Subcutaneous abdominal adipose tissue (tissue), 5 donors: ENCODE measurements at regions not wholly inside any gene's neighbourhood (a gene's known extent, or its start where the extent isn't known, plus 50 kb on each side); places are given as distances from the start of the nearest gene placed in this dataset.
"Not testable (repeated sequence)": the region's sequence is repeated elsewhere in the genome, so short reads cannot be mapped to it uniquely, and the experiment has no call there.

Source experiments
- H3K27ac ChIP-seq: one replicate; pipeline ENCODE4 v1.7.0; 2013; ENCODE audit warnings: low read depth, mild to moderate bottlenecking, inconsistent platforms, low read length, moderate library complexity
- H3K27me3 ChIP-seq, 5 donors: one replicate each; pipeline ENCODE4 v1.7.0; 2013; ENCODE audit warnings: low read length in 5 of 5, inconsistent platforms in 1 of 5; ENCODE audit not compliant: control insufficient read depth in 5 of 5, insufficient read depth in 4 of 5
- H3K36me3 ChIP-seq, 5 donors: one replicate each; pipeline ENCODE4 v1.7.0; 2013; ENCODE audit warnings: low read length in 5 of 5; ENCODE audit not compliant: control insufficient read depth in 5 of 5, insufficient read depth in 5 of 5
- H3K4me1 ChIP-seq, 5 donors: one replicate each; pipeline ENCODE4 v1.7.0; 2013; ENCODE audit warnings: low read length in 5 of 5, mild to moderate bottlenecking in 3 of 5, moderate library complexity in 1 of 5; ENCODE audit not compliant: control insufficient read depth in 5 of 5, insufficient read depth in 5 of 5
- H3K4me3 ChIP-seq, 5 donors: one replicate each; pipeline ENCODE4 v1.7.0; 2013; ENCODE audit warnings: low read length in 5 of 5, low read depth in 1 of 5
- H3K9ac ChIP-seq, 5 donors: one replicate each; pipeline ENCODE4 v1.7.0; 2013; ENCODE audit warnings: low read length in 5 of 5, mild to moderate bottlenecking in 4 of 5, moderate library complexity in 3 of 5
- H3K9me3 ChIP-seq, 5 donors: one replicate each; pipeline ENCODE4 v1.7.0; 2013; ENCODE audit warnings: low read length in 5 of 5; ENCODE audit not compliant: control insufficient read depth in 5 of 5
- donor health status: healthy.
- donor health status: healthy.
- donor health status: healthy.
- donor health status: healthy.
- donor health status: healthy.

- Histone ChIP-seq H3K27ac (no peak overlapping the region), H3K4me1 (no peaks in the 10 kb centered on the region), H3K9ac (no peak overlapping the region), H3K9me3 (no peaks in the 10 kb centered on the region), H3K36me3 (no peaks in the 10 kb centered on the region), H3K27me3 (peaks cover 0 to 7% (median 3%) of the 10 kb centered on the region in 5 donors), H3K4me3 (no peak overlapping the region)
Measured at GRCh38 chr13:111587249-111587648, 266.8 kb downstream of the TEX29 start.

- no peaks in the 10 kb centered on the region for H3K36me3 ChIP-seq
- no peaks in the 10 kb centered on the region for H3K4me1 ChIP-seq
- no peak overlapping the region for H3K9ac ChIP-seq
- H3K27me3 ChIP-seq, result peaks cover 0 to 3% (median 2%) of the 10 kb centered on the region in 5 donors
- no peaks in the 10 kb centered on the region for H3K9me3 ChIP-seq
- no peak overlapping the region for H3K4me3 ChIP-seq
- H3K27ac ChIP-seq, result no peak overlapping the region
Measured at GRCh38 chr13:111589321-111589720, 268.9 kb downstream of the TEX29 start.

GRCh38 chr13:111589992-111590391 lies 269.6 kb downstream of the TEX29 start:
- no peaks in the 10 kb centered on the region for H3K36me3 ChIP-seq

DNA sequence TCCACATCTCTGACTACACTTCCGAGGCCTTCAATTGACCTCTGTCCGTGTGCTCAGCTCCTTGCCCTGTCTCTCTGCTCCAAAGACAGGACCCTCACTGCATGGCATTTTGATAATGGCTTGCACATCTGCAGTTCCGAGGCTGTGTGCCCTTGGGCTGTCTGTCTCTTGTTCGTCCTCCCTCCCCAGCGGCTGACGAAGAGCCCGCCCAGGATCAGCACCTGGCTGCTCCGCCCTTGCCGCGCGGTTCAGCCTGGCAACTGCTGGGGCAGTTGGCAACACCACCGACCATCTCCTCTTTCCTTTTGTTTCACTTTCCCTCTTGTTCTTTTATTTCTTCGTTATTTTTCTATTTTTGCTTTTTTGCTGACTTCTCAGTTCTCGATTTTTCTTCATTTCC lies 270.4 kb downstream of the TEX29 start:
- Histone ChIP-seq H3K27me3 (peaks cover 0 to 3% (median 0%) of the 10 kb centered on the region in 5 donors), H3K36me3 (no peaks in the 10 kb centered on the region), H3K4me3 (no peak overlapping the region), H3K9ac (no peak overlapping the region), H3K9me3 (no peaks in the 10 kb centered on the region), H3K27ac (no peak overlapping the region), H3K4me1 (no peaks in the 10 kb centered on the region)

More at GRCh38 chr13:111589992-111590391, 269.6 kb downstream of the TEX29 start:
- Histone ChIP-seq H3K4me3 (no peak overlapping the region), H3K9ac (no peak overlapping the region), H3K4me1 (no peaks in the 10 kb centered on the region), H3K27me3 (peaks cover 0 to 3% (median 2%) of the 10 kb centered on the region in 5 donors), H3K27ac (no peak overlapping the region), H3K9me3 (no peaks in the 10 kb centered on the region)

- not testable (repeated sequence) for H3K36me3 ChIP-seq, H3K27me3 ChIP-seq, H3K4me1 ChIP-seq, H3K4me3 ChIP-seq, H3K9me3 ChIP-seq, H3K27ac ChIP-seq, H3K9ac ChIP-seq
Measured at GRCh38 chr13:111593490-111593889, 273.0 kb downstream of the TEX29 start.

DNA sequence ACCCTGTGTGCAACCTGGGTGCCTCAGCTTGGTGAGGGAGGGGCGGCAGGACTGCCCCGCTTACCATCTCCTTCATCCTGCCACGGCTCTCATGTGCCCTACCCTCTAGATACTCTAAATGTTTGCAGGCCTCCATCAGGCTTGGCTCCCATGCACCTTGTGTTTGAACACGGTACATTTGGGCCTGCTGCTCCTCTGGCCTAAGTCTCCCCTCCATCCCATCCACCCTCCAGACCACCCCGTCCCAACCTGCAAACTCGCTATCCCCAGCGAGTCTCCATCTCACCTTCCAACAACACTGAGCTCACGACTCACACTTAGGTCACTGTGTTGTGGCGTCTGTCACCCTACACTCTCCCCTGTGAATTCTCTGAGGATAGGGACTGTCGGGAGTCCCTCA lies 274.2 kb downstream of the TEX29 start:
- Histone ChIP-seq H3K4me3 (no peak overlapping the region), H3K9ac (no peak overlapping the region), H3K36me3 (no peaks in the 10 kb centered on the region)

GRCh38 chr13:111595276-111595675 lies 274.8 kb downstream of the TEX29 start:
- no peak overlapping the region for H3K27ac ChIP-seq
- H3K36me3 ChIP-seq, result no peaks in the 10 kb centered on the region
- no peak overlapping the region for H3K4me3 ChIP-seq
- no peaks in the 10 kb centered on the region for H3K4me1 ChIP-seq
- H3K9me3 ChIP-seq, result no peaks in the 10 kb centered on the region
- no peak overlapping the region for H3K9ac ChIP-seq
- H3K27me3 ChIP-seq, result peaks cover 0 to 12% (median 7%) of the 10 kb centered on the region in 5 donors

More for the DNA sequence above, 274.2 kb downstream of the TEX29 start:
- H3K27ac ChIP-seq, result no peak overlapping the region
- H3K27me3 ChIP-seq, result peaks cover 0 to 8% (median 7%) of the 10 kb centered on the region in 5 donors
- H3K9me3 ChIP-seq, result no peaks in the 10 kb centered on the region
- no peaks in the 10 kb centered on the region for H3K4me1 ChIP-seq

DNA sequence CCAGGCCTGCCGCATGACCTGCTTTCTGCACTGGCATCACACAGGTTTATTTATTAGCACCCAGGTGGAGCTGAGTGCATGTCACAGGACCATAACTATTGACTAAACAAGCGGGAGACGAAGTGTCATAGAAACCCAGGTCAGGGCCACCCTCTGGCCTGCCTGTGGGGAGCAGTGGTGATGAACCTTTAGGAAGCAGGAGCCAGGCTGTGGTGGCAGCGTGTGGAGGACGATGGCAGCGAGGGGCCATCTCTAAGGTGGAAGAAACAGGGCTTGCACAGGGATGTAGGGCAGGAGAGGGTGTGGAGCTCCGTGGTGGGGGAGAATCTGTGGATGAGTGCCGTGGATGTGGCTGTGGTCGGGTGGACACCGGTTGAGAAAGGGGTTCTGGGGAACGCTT lies 275.3 kb downstream of the TEX29 start:
- Histone ChIP-seq H3K4me3 (no peak overlapping the region), H3K36me3 (no peaks in the 10 kb centered on the region), H3K27ac (no peak overlapping the region), H3K27me3 (peaks cover 0 to 12% (median 7%) of the 10 kb centered on the region in 5 donors), H3K4me1 (no peaks in the 10 kb centered on the region), H3K9me3 (no peaks in the 10 kb centered on the region), H3K9ac (no peak overlapping the region)

DNA sequence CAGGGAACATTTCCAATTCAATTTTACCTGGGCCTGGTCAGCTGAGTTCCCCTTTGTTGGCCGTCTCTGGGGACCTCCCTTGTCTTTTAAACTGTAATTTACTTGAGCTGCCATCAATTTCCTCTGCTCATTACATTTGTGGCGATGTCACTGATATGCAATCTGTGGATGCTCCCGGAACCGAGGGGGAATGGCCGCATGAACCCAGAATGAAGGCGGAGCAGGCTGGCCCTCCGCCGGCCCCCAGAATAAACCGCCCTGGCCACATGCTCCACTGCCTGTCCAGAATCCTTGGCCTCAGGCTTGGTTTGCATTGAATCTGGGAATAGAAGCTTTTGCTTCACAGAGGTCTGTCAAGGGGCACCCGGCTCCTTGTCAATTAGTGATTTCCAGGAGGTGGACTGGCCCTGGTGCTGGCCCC lies 276.8 kb downstream of the TEX29 start:
- no peaks in the 10 kb centered on the region for H3K4me1 ChIP-seq
- H3K9ac ChIP-seq, result no peak overlapping the region
- no peaks in the 10 kb centered on the region for H3K9me3 ChIP-seq
- H3K27me3 ChIP-seq, result peaks cover 0 to 12% (median 7%) of the 10 kb centered on the region in 5 donors
- H3K27ac ChIP-seq, result no peak overlapping the region
- no peak overlapping the region for H3K4me3 ChIP-seq
- no peaks in the 10 kb centered on the region for H3K36me3 ChIP-seq

GRCh38 chr13:111597618-111598017 lies 277.2 kb downstream of the TEX29 start:
- H3K27me3 ChIP-seq, result peaks cover 0 to 12% (median 7%) of the 10 kb centered on the region in 5 donors
- no peaks in the 10 kb centered on the region for H3K9me3 ChIP-seq
- H3K4me3 ChIP-seq, result no peak overlapping the region

GRCh38 chr13:111598747-111599146 lies 278.3 kb downstream of the TEX29 start:
- Histone ChIP-seq H3K4me3 (no peak overlapping the region), H3K27ac (no peak overlapping the region), H3K36me3 (no peaks in the 10 kb centered on the region), H3K9ac (no peak overlapping the region), H3K27me3 (peaks cover 0 to 12% (median 7%) of the 10 kb centered on the region in 5 donors), H3K9me3 (no peaks in the 10 kb centered on the region), H3K4me1 (no peaks in the 10 kb centered on the region)

More at GRCh38 chr13:111597618-111598017, 277.2 kb downstream of the TEX29 start:
- Histone ChIP-seq H3K36me3 (no peaks in the 10 kb centered on the region), H3K4me1 (no peaks in the 10 kb centered on the region), H3K9ac (no peak overlapping the region), H3K27ac (no peak overlapping the region)
